Nephron (organoid): ENCODE measurements at regions not wholly inside any gene's neighbourhood (a gene's known extent, or its start where the extent isn't known, plus 50 kb on each side); places are given as distances from the start of the nearest gene placed in this dataset.

ENCODE experiments used
- H3K27ac Mint-ChIP-seq, 3 experiments: 2 replicates each; pipeline ENCODE4 v1.8.0; 2020; ENCODE audit warnings: mixed read lengths in 3 of 3, mild to moderate bottlenecking in 2 of 3, moderate library complexity in 1 of 3
- H3K27me3 Mint-ChIP-seq: 2 replicates; pipeline ENCODE4 v1.8.0; 2021; ENCODE audit warnings: low read depth, mild to moderate bottlenecking, moderate library complexity, mixed read lengths
- H3K36me3 Mint-ChIP-seq: 2 replicates; pipeline ENCODE4 v1.8.0; 2020; ENCODE audit warnings: low read depth, mixed read lengths
- H3K4me1 Mint-ChIP-seq: 2 replicates; pipeline ENCODE4 v1.8.0; 2020; ENCODE audit warnings: mixed read lengths
- H3K4me3 Mint-ChIP-seq, 3 experiments: 2 replicates each; pipeline ENCODE4 v1.8.0; 2020; ENCODE audit warnings: mild to moderate bottlenecking in 3 of 3, mixed read lengths in 3 of 3, moderate library complexity in 2 of 3
- H3K9me3 Mint-ChIP-seq: 2 replicates; pipeline ENCODE4 v1.8.0; 2020; ENCODE audit warnings: mixed read lengths
- TF ChIP-seq, protein P1 (sequence below), 3 experiments: fragments of 200-600 bp; sonication (generic); IDR thresholded peaks; one replicate each; pipeline ENCODE4 v1.5.0; 2021; ENCODE audit warnings: antibody characterized with exemption in 3 of 3; ENCODE audit not compliant: unreplicated experiment in 3 of 3

DNA sequence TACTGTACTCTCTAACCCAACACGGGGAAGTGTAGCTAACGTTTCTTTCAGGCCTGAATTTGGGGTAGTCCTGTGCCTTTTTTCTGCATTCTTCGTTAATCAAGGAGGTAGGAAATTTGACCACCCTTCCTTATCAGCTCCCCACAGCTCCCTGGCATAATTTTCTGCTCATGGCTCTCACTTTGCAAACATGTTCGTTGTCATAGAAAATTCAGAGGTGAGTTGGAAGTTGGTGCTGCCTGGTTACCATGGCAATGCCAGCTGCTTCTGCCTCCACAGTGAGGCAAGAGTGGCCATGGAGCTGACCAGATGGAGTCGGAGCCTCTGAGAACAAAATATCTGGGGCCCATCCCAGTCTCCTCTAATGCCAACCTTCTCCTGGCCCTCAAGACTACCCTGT lies 116.6 kb upstream of the BOD1 start:
- Mint-ChIP-seq H3K27ac (peak overlapping the region in 2 of 3 experiments; percentile 17 to 46), H3K4me3 (no peak overlapping the region), H3K4me1 (peaks cover 47% of the 10 kb centered on the region), H3K27me3 (peaks cover 15% of the 10 kb centered on the region), H3K9me3 (no peaks in the 10 kb centered on the region), H3K36me3 (no peaks in the 10 kb centered on the region)
- TF ChIP-seq, protein P1, sequence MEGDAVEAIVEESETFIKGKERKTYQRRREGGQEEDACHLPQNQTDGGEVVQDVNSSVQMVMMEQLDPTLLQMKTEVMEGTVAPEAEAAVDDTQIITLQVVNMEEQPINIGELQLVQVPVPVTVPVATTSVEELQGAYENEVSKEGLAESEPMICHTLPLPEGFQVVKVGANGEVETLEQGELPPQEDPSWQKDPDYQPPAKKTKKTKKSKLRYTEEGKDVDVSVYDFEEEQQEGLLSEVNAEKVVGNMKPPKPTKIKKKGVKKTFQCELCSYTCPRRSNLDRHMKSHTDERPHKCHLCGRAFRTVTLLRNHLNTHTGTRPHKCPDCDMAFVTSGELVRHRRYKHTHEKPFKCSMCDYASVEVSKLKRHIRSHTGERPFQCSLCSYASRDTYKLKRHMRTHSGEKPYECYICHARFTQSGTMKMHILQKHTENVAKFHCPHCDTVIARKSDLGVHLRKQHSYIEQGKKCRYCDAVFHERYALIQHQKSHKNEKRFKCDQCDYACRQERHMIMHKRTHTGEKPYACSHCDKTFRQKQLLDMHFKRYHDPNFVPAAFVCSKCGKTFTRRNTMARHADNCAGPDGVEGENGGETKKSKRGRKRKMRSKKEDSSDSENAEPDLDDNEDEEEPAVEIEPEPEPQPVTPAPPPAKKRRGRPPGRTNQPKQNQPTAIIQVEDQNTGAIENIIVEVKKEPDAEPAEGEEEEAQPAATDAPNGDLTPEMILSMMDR (IDR thresholded peaks at IDR 0.05; ENCODE audit: unreplicated experiment in 3 of 3), result no peak

DNA sequence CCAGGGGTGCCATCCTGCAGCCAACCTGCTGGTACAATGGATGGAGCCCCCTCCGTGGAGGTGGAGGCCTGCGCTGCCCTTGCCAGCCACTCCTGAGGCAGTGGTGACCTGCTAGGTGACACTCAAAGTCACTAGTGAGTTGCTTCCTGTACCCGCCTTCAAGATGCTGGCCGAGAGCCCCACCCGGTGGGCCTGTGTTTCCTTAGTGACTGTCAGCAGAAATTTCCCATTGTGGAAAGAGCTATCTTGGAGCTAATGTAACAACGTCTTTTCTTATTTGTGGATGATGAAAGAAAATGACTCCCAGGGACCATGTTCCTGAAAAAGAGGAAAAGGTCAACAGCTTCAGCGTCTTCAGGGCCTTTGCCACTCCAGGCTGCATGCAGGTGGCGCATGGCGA lies 117.0 kb upstream of the BOD1 start:
- Mint-ChIP-seq H3K4me1 (peaks cover 47% of the 10 kb centered on the region), H3K27ac (peak overlapping the region in 2 of 3 experiments; percentile 48 to 56), H3K9me3 (no peaks in the 10 kb centered on the region), H3K4me3 (no peak overlapping the region), H3K36me3 (no peaks in the 10 kb centered on the region), H3K27me3 (peaks cover 15% of the 10 kb centered on the region)
- TF ChIP-seq, protein P1 (IDR thresholded peaks at IDR 0.05; ENCODE audit: unreplicated experiment in 3 of 3), result no peak

DNA sequence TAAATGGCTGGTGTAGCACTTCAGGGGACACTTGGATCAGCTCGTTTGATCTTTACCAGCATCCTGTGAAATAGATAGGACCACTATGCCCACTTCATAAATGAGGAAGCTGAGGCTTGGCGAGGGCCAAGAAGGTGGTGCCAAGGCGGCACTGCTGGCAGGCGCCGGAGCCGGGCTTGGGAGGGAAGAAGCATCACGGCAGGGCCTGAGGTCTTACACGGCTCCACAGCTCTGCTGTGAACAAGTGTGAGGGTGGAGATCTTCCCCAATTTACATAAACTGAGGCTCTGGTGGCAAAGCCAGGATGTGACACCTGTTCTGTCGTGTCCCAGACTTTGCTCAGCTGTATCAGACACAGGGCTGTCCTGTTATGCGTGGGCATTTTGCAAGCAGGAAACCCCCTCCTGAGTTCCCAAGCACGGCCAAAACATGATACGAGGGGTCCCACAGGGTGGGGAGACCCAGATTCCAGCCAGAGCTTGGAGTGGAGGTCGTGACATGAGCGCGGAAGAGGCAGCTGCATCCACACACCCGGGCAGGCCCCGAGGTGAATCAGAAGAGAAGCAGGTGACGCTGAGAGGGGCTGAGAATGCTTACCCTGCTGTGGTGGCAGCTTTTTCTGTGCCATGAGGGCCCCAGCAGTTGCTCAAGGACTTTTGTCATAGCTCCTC lies 117.5 kb upstream of the BOD1 start:
- Mint-ChIP-seq H3K36me3 (no peaks in the 10 kb centered on the region), H3K4me3 (no peak overlapping the region), H3K9me3 (no peaks in the 10 kb centered on the region), H3K27me3 (peaks cover 15% of the 10 kb centered on the region), H3K27ac (peak overlapping the region in 2 of 3 experiments; percentile 48 to 56), H3K4me1 (peaks cover 47% of the 10 kb centered on the region)
- TF ChIP-seq, protein P1 (IDR thresholded peaks at IDR 0.05; ENCODE audit: unreplicated experiment in 3 of 3), result no peak

DNA sequence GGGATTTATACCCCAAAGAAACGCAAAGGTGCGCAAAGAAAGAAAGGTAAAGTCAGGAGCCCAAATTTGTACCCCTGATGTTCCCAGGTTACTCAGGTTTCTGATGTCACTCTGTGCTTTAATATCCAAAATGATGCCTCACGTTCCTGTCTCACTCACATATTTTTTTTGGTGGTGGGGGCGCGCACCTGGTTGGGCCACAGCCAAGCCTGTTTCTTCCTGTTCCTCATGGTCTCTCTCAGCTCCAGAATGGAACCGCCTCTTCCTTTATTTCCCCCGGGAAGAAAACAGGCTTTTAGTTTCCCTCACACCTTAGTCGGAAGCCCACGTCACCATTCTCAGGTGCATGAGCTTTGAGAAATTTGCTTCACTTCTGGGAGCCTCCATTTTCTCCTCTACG lies 118.3 kb upstream of the BOD1 start:
- Mint-ChIP-seq H3K4me1 (peaks cover 44% of the 10 kb centered on the region), H3K36me3 (no peaks in the 10 kb centered on the region), H3K27ac (peak overlapping the region; percentile 31 to 85 (median 72)), H3K4me3 (no peak overlapping the region), H3K27me3 (peaks cover 14% of the 10 kb centered on the region), H3K9me3 (no peaks in the 10 kb centered on the region)
- TF ChIP-seq, protein P1 (IDR thresholded peaks at IDR 0.05; ENCODE audit: unreplicated experiment in 3 of 3), result no peak

DNA sequence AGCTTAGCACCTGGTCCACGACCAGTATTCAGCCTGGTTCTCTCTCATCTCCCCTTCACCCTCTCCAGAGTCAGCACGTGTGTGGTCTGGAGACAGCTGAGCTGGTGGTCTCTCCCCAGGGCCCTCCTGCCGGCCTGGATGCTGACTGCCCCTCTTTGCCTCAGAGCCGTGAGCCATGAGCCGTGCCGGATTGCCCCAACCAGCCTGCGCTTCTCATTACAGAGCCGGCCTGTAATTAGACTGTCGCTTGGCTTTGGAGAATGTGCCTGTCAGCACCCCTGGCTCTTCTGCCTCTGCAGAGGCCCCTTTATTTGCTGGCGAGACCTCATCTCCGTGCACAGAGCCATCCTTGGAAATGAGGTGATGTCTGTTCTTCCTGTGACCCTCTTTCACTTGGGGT lies 118.7 kb upstream of the BOD1 start:
- H3K36me3 Mint-ChIP-seq, result no peaks in the 10 kb centered on the region
- H3K27ac Mint-ChIP-seq, result peak overlapping the region; percentile 31 to 85 (median 72)
- peaks cover 43% of the 10 kb centered on the region for H3K4me1 Mint-ChIP-seq
- no peaks in the 10 kb centered on the region for H3K9me3 Mint-ChIP-seq
- H3K4me3 Mint-ChIP-seq, result no peak overlapping the region
- peaks cover 12% of the 10 kb centered on the region for H3K27me3 Mint-ChIP-seq
- TF ChIP-seq, protein P1 (IDR thresholded peaks at IDR 0.05; ENCODE audit: unreplicated experiment in 3 of 3), result no peak

DNA sequence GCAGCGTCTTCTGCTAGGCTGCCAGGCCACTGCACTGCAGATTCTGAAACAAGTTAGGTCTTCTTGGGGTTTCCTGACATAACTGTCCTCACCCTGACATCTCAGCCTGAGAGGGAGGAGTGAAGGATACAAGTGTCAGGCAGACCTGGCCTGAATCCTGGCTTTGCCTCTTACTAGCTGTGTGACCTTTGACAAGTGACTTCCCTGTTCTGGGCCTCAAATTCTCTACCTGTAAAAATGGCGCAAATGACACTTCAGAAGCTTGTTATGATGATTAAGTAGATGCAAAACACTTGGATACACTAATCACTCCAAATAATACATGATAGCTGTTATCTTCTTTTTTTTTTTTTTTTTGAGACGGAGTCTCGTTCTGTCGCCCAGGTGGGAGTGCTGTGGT lies 119.2 kb upstream of the BOD1 start:
- Mint-ChIP-seq H3K27me3 (peaks cover 12% of the 10 kb centered on the region), H3K27ac (peak overlapping the region; percentile 31 to 85 (median 72))

More for the DNA sequence above, 119.2 kb upstream of the BOD1 start:
- TF ChIP-seq, protein P1 (IDR thresholded peaks at IDR 0.05; ENCODE audit: unreplicated experiment in 3 of 3), result no peak
- Mint-ChIP-seq H3K4me1 (peaks cover 43% of the 10 kb centered on the region), H3K4me3 (no peak overlapping the region), H3K36me3 (no peaks in the 10 kb centered on the region), H3K9me3 (no peaks in the 10 kb centered on the region)
